HepG2 (cell line): ENCODE measurements at regions not wholly inside any gene's neighbourhood (a gene's known extent, or its start where the extent isn't known, plus 50 kb on each side); places are given as distances from the start of the nearest gene placed in this dataset.
A peak's percentile ranks its signal among the peaks of the same experiment; 100 is the strongest.

Experiments used
- ATAC-seq: fragments of 200-7000 bp; cut with Tn5 transposase; 3 replicates; pipeline ENCODE4 v1.9.1; 2020; ENCODE audit warnings: mild to moderate bottlenecking, moderate library complexity
- BruUV-seq: library from RNA; stranded (reverse); fragments of 400-500 nt; replicated peaks from 2 replicates; lab custom pipeline; 2021; lab: Mats Ljungman, UMichigan
- CTCF ChIA-PET: fragments of 300-600 bp; formaldehyde crosslinking; extraction: SDS; loops from one replicate; lab custom pipeline; 2021; ENCODE audit warnings: low total read pairs, inconsistent platforms, low intra/inter-chr PET ratio; lab: Yijun Ruan, JAX
- POLR2A ChIA-PET: fragments of 350-600 bp; sonication (Branson Sonifier 250); formaldehyde crosslinking; loops from one replicate; lab custom pipeline; 2020; ENCODE audit warnings: antibody characterized with exemption, inconsistent platforms; lab: Yijun Ruan, JAX
- DNase-seq: peaks from one replicate; pipeline ENCODE4 v3.0.0-alpha.2; 2015; ENCODE audit warnings: low spot score
- FAIRE-seq: peaks from 3 replicates; lab custom pipeline; 2011; peaks lifted over from hg19 to GRCh38; lab: Jason Lieb, UNC
- H2AFZ ChIP-seq: one replicate; pipeline ENCODE4 v1.6.1; 2011; ENCODE audit warnings: low read length, inconsistent platforms
- H3K27ac ChIP-seq: fragments of 300-600 bp; 3 replicates; pipeline ENCODE4 v1.8.0; 2011; ENCODE audit warnings: mixed run types, mild to moderate bottlenecking, mixed read lengths, low read length, inconsistent platforms; ENCODE audit not compliant: insufficient read depth; ENCODE audit errors: extremely low read length
- H3K27me3 ChIP-seq, 2 experiments: fragments of 200-600 bp in 1 of 2; 2 replicates in 1 of 2; 3 replicates in 1 of 2; pipeline versions ENCODE4 v1.6.0 to v1.8.0; 2011; ENCODE audit warnings: low read length in 2 of 2, mild to moderate bottlenecking in 2 of 2, moderate library complexity in 2 of 2, inconsistent platforms in 1 of 2; ENCODE audit not compliant: insufficient read depth in 2 of 2, control insufficient read depth in 1 of 2
- H3K36me3 ChIP-seq, 2 experiments: fragments of 200-600 bp in 1 of 2; replicated peaks in 1 of 2; 2 replicates in 1 of 2; 3 replicates in 1 of 2; pipeline versions ENCODE4 v1.5.1 to v1.8.0; 2011; ENCODE audit warnings: low read length in 2 of 2, inconsistent platforms in 1 of 2; ENCODE audit not compliant: insufficient read depth in 2 of 2, control insufficient read depth in 1 of 2
- H3K4me1 ChIP-seq: 2 replicates; pipeline ENCODE4 v1.5.1; 2012; ENCODE audit warnings: low read length, inconsistent platforms; ENCODE audit not compliant: insufficient read depth
- H3K4me2 ChIP-seq: 2 replicates; pipeline ENCODE4 v1.6.0; 2011; ENCODE audit warnings: low read depth, low read length, inconsistent platforms
- H3K4me3 ChIP-seq, 3 experiments: fragments of 200-600 bp in 1 of 3; sonication (generic), shearing (Covaris generic) in 1 of 3; replicated peaks in 1 of 3; 2 replicates each; pipeline ENCODE4 v1.5.1; 2011 to 2016; ENCODE audit warnings: low read length in 3 of 3, inconsistent platforms in 2 of 3, low read depth in 2 of 3, mild to moderate bottlenecking in 2 of 3, control low read depth in 1 of 3, mixed read lengths in 1 of 3; ENCODE audit not compliant: insufficient read depth in 1 of 3
- H3K79me2 ChIP-seq: one replicate; pipeline ENCODE4 v1.6.1; 2011; ENCODE audit warnings: low read length, inconsistent platforms; ENCODE audit not compliant: insufficient read depth
- H3K9ac ChIP-seq: 2 replicates; pipeline ENCODE4 v1.6.0; 2011; ENCODE audit warnings: mild to moderate bottlenecking, low read depth, low read length, inconsistent platforms; ENCODE audit not compliant: insufficient read depth
- H3K9me3 ChIP-seq: 2 replicates; pipeline ENCODE4 v1.5.1; 2012; ENCODE audit warnings: mild to moderate bottlenecking, low read length
- H4K20me1 ChIP-seq: 2 replicates; pipeline ENCODE4 v1.6.0; 2011; ENCODE audit warnings: inconsistent platforms, mild to moderate bottlenecking, low read length, moderate library complexity; ENCODE audit not compliant: insufficient read depth
- ASH2L ChIP-seq: fragments of 300-600, 200-600 bp; sonication (generic); IDR thresholded peaks from 2 replicates; pipeline ENCODE4 v1.7.0; 2017; ENCODE audit warnings: low read depth, mild to moderate bottlenecking, moderate library complexity, mixed read lengths, low read length; ENCODE audit not compliant: insufficient read length
- CBX1 ChIP-seq: IDR thresholded peaks from one replicate; pipeline ENCODE4 v1.6.1; 2016; ENCODE audit warnings: antibody characterized with exemption, low read depth
- DR1 ChIP-seq: sonication (generic); formaldehyde crosslinking; IDR thresholded peaks from 2 replicates; pipeline ENCODE4 v1.8.0; 2021; ENCODE audit warnings: mild to moderate bottlenecking, missing genetic modification reagents, inconsistent platforms
- ISL2 ChIP-seq: sonication (generic); formaldehyde crosslinking; IDR thresholded peaks from 2 replicates; pipeline ENCODE4 v1.5.0; 2020; ENCODE audit warnings: missing genetic modification reagents
- KAT2B ChIP-seq: fragments of 150-350 bp; IDR thresholded peaks from 2 replicates; pipeline ENCODE4 v1.6.1; 2014; ENCODE audit warnings: low read depth, low read length, borderline replicate concordance
- KAT7 ChIP-seq: IDR thresholded peaks from 2 replicates; pipeline ENCODE4 v1.6.1; 2018; ENCODE audit warnings: borderline replicate concordance, missing compliant biosample characterization
- MZF1 ChIP-seq: sonication (generic); formaldehyde crosslinking; IDR thresholded peaks from 2 replicates; pipeline ENCODE4 v1.8.1; 2023; ENCODE audit warnings: mild to moderate bottlenecking, missing genetic modification reagents, borderline replicate concordance
- NCOA5 ChIP-seq: sonication (generic); formaldehyde crosslinking; IDR thresholded peaks from 2 replicates; pipeline ENCODE4 v1.4.0; 2020; ENCODE audit warnings: missing genetic modification reagents
- RFX3 ChIP-seq: IDR thresholded peaks from 2 replicates; pipeline ENCODE4 v1.6.1; 2016; ENCODE audit warnings: missing biosample characterization, missing genetic modification reagents
- SP1 ChIP-seq, 2 experiments: fragments of 450-650 bp in 1 of 2; sonication (generic) in 1 of 2; formaldehyde crosslinking in 1 of 2; IDR thresholded peaks; 2 replicates each; pipeline versions ENCODE4 v1.4.0 to v1.6.1; 2016 to 2020; ENCODE audit warnings: missing genetic modification reagents in 1 of 2
- TBL1XR1 ChIP-seq: fragments of 150-350 bp; IDR thresholded peaks from 2 replicates; pipeline ENCODE4 v1.6.1; 2014; ENCODE audit warnings: borderline replicate concordance, low read length; ENCODE audit not compliant: partially characterized antibody
- ZFP91 ChIP-seq: sonication (generic); formaldehyde crosslinking; IDR thresholded peaks from 2 replicates; pipeline ENCODE4 v1.9.0; 2022; ENCODE audit warnings: missing genetic modification reagents, mild to moderate bottlenecking, borderline replicate concordance
- ZNF143 ChIP-seq: sonication (generic); formaldehyde crosslinking; IDR thresholded peaks from 2 replicates; pipeline ENCODE4 v1.4.0; 2020; ENCODE audit warnings: missing genetic modification reagents
- ZNF570 ChIP-seq: sonication (generic); formaldehyde crosslinking; IDR thresholded peaks from 2 replicates; pipeline ENCODE4 v1.4.0; 2020; ENCODE audit warnings: mild to moderate bottlenecking, missing genetic modification reagents, borderline replicate concordance
- ZNF749 ChIP-seq: sonication (generic); formaldehyde crosslinking; IDR thresholded peaks from 2 replicates; pipeline ENCODE4 v1.8.0; 2022; ENCODE audit warnings: mild to moderate bottlenecking, missing genetic modification reagents, moderate library complexity, borderline replicate concordance
- ZNF761 ChIP-seq: sonication (generic); formaldehyde crosslinking; conservative IDR thresholded peaks from 2 replicates; pipeline ENCODE4 v1.4.0; 2020; ENCODE audit warnings: mild to moderate bottlenecking, missing genetic modification reagents
- ZNF782 ChIP-seq: sonication (generic); formaldehyde crosslinking; IDR thresholded peaks from 2 replicates; pipeline ENCODE4 v1.4.0; 2020; ENCODE audit warnings: missing genetic modification reagents, mild to moderate bottlenecking, borderline replicate concordance
- ZSCAN31 ChIP-seq: sonication (generic); formaldehyde crosslinking; IDR thresholded peaks from 2 replicates; pipeline ENCODE4 v1.5.0; 2020; ENCODE audit warnings: low read depth, mild to moderate bottlenecking, missing genetic modification reagents
- WGBS: methylation state at CpG from one replicate; pipeline ENCODE4 v1.1.6; 2017; ENCODE audit warnings: low lambda C conversion rate; 5-methylcytosine and 5-hydroxymethylcytosine counted together
- in situ Hi-C: cut with HindIII; loops from 2 replicates; pipeline ENCODE4 v1.10.0; 2017; ENCODE audit warnings: low pct_unique_long_range_greater_than_20kb; ENCODE audit not compliant: extremely low pct_ligation_motif_present
- intact Hi-C: fragments of 100-400 bp; cut with micrococcal nuclease; formaldehyde crosslinking; loops from one replicate; pipeline ENCODE4 v1.10.0; 2022; ENCODE audit not compliant: unreplicated experiment

- 27% methylated on average over 4 of the region's 4 CpGs for WGBS
- ChIA-PET POLR2A (interaction anchor here (1.7 kb wide), 1 partner anchor 16 kb away, joined by 14 read pairs; no protein-coding TSS in a partner anchor), CTCF (no interaction called here)
- no peak overlapping the region for H2AFZ ChIP-seq
- H3K36me3 ChIP-seq, result no peaks in the 10 kb centered on the region
- intact Hi-C loops (loop anchor here (2.0 to 10.0 kb wide), 2 partner anchors 15 to 139 kb away; no protein-coding TSS in a partner anchor), in situ Hi-C loops (no loop called here)
- H3K4me2 ChIP-seq, result peak overlapping the region; percentile 31; the same call in 1 of the 2 replicates
- FAIRE-seq (peak; percentile 77), DNase-seq (peak; percentile 96), ATAC-seq (peak; percentile 94)
- peak overlapping the region; percentile 65 for H3K9ac ChIP-seq
- H3K27me3 ChIP-seq, result no peaks in the 10 kb centered on the region
- BruUV-seq, result no TSS peak
- peaks cover 4% of the 10 kb centered on the region; the same call in 1 of the 2 replicates for H3K9me3 ChIP-seq
- peaks cover 33% of the 10 kb centered on the region for H3K4me1 ChIP-seq
- no peaks in the 10 kb centered on the region for H3K79me2 ChIP-seq
- H3K27ac ChIP-seq, result peak overlapping the region; percentile 93
- no peaks in the 10 kb centered on the region for H4K20me1 ChIP-seq
- no peak overlapping the region for H3K4me3 ChIP-seq
- TF ChIP-seq KAT7 (CRISPR knock-in tag), result no peak
- no peak for TF ChIP-seq MZF1 (CRISPR knock-in tag)
- TF ChIP-seq RFX3, result no peak
- no peak for TF ChIP-seq ZNF143
- TF ChIP-seq ZFP91 (CRISPR knock-in tag), result no peak
- no peak for TF ChIP-seq CBX1
- TF ChIP-seq ZNF570 (CRISPR knock-in tag), result no peak
- TF ChIP-seq ZNF749, result 0 out of 2 replicates have a peak, but pooled peaks have one; percentile 62
- no peak for TF ChIP-seq TBL1XR1
- TF ChIP-seq SP1 (IDR thresholded peaks at IDR 0.05), result no peak
- TF ChIP-seq SP1 (CRISPR knock-in tag; IDR thresholded peaks at IDR 0.05), result no peak
- no peak for TF ChIP-seq ASH2L
- no peak for TF ChIP-seq ZNF782 (CRISPR knock-in tag)
- no peak for TF ChIP-seq DR1 (CRISPR knock-in tag)
- no peak for TF ChIP-seq NCOA5
- TF ChIP-seq ZNF761 (CRISPR knock-in tag), result no peak
- TF ChIP-seq KAT2B, result no peak
- TF ChIP-seq ISL2 (CRISPR knock-in tag), result peak; percentile 82
- TF ChIP-seq ZSCAN31 (CRISPR knock-in tag), result 0 out of 2 replicates have a peak, but pooled peaks have one; percentile 17
These were observed 94.6 kb upstream of the EGFLAM start for GRCh38 chr5:38163636-38164237.
